ENCODE measurements at regions not wholly inside any gene's neighbourhood (a gene's known extent, or its start where the extent isn't known, plus 50 kb on each side); places are given as distances from the start of the nearest gene placed in this dataset.

DNA sequence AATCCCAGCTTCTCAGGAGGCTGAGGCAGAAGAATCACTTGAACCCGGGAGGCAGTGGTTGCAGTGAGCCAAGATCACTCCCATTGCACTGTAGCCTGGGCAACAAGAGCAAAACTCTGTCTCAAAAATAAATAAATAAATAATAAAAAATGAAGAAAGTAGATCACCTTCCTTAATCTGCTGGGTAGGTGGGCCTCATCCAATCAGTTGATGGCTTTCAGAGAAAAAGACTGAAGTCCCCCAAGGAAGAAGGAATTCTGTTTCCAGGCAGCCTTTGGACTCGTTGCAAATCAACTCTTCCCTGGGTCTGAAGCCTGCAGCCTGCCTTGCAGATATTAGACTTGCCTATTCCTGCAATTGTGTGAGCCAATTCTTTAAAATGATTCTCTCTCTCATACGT, 136.5 kb downstream of the TFCP2L1 start:
- TF ChIP-seq SIN3A (IDR thresholded peaks at IDR 0.05; ENCODE audit: borderline replicate concordance, insufficient read depth, low read length) (no peak), TAF1 (IDR thresholded peaks at IDR 0.05; ENCODE audit: borderline replicate concordance, insufficient read depth, low read length) (no peak), FOXP2 (optimal IDR thresholded peaks at IDR 0.05; ENCODE audit: borderline replicate concordance, extremely low read depth, extremely low read length, insufficient read depth) (no peak)

DNA sequence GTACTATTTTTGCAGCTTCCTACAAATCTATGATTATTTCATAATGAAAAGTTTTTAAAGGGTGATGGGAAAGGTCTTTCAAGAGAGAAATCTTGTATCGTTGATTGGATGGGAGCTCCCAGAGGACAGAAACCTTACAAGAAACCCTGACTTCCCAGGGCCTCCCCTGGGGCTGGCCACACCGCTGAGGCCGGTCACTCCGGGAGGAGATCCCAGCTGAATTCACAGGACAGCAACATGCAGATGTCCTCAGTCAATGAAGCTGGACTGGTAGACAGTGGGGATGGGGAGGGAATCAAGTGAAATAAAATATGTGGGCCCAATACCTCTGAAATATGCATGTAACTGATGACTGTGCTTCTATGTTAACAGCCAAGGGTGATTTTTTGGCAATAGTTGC, 135.6 kb downstream of the TFCP2L1 start:
- TF ChIP-seq TAF1 (IDR thresholded peaks at IDR 0.05; ENCODE audit: borderline replicate concordance, insufficient read depth, low read length) (no peak), FOXP2 (optimal IDR thresholded peaks at IDR 0.05; ENCODE audit: borderline replicate concordance, extremely low read depth, extremely low read length, insufficient read depth) (no peak), POLR2AphosphoS5 (IDR thresholded peaks at IDR 0.05; ENCODE audit: low read depth, low read length) (no peak)
- TF ChIP-seq, protein P1, sequence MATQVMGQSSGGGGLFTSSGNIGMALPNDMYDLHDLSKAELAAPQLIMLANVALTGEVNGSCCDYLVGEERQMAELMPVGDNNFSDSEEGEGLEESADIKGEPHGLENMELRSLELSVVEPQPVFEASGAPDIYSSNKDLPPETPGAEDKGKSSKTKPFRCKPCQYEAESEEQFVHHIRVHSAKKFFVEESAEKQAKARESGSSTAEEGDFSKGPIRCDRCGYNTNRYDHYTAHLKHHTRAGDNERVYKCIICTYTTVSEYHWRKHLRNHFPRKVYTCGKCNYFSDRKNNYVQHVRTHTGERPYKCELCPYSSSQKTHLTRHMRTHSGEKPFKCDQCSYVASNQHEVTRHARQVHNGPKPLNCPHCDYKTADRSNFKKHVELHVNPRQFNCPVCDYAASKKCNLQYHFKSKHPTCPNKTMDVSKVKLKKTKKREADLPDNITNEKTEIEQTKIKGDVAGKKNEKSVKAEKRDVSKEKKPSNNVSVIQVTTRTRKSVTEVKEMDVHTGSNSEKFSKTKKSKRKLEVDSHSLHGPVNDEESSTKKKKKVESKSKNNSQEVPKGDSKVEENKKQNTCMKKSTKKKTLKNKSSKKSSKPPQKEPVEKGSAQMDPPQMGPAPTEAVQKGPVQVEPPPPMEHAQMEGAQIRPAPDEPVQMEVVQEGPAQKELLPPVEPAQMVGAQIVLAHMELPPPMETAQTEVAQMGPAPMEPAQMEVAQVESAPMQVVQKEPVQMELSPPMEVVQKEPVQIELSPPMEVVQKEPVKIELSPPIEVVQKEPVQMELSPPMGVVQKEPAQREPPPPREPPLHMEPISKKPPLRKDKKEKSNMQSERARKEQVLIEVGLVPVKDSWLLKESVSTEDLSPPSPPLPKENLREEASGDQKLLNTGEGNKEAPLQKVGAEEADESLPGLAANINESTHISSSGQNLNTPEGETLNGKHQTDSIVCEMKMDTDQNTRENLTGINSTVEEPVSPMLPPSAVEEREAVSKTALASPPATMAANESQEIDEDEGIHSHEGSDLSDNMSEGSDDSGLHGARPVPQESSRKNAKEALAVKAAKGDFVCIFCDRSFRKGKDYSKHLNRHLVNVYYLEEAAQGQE (IDR thresholded peaks at IDR 0.05; ENCODE audit: insufficient read depth in 1 of 2, low read depth in 2 of 2, low read length in 2 of 2), result no peak

DNA sequence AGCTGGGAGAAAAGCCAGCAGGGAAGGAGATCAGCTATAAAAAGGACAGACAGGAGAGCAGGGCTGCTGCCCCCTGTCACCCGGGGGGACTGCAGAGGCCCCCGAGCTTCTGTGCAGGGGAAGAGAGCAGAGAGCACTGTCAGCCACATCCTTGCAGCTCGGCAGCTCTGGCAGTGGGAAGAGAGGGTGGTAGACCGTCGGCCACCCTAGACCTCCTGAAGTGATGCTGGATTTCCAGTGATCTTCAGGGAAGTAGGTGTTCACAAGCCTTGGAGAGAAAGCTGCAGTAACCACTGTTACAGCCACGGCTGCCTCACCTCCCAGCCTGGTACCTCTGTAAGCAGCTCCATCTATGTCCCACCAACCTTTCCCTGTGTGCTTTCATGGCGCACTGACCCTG, 134.9 kb downstream of the TFCP2L1 start:
- TF ChIP-seq POLR2AphosphoS5 (IDR thresholded peaks at IDR 0.05; ENCODE audit: low read depth, low read length) (no peak), FOXP2 (optimal IDR thresholded peaks at IDR 0.05; ENCODE audit: borderline replicate concordance, extremely low read depth, extremely low read length, insufficient read depth) (no peak), SIN3A (IDR thresholded peaks at IDR 0.05; ENCODE audit: borderline replicate concordance, insufficient read depth, low read length) (no peak), TAF1 (IDR thresholded peaks at IDR 0.05; ENCODE audit: borderline replicate concordance, insufficient read depth, low read length) (no peak)
- TF ChIP-seq, protein P1 (IDR thresholded peaks at IDR 0.05; ENCODE audit: insufficient read depth in 1 of 2, low read depth in 2 of 2, low read length in 2 of 2), result no peak

DNA sequence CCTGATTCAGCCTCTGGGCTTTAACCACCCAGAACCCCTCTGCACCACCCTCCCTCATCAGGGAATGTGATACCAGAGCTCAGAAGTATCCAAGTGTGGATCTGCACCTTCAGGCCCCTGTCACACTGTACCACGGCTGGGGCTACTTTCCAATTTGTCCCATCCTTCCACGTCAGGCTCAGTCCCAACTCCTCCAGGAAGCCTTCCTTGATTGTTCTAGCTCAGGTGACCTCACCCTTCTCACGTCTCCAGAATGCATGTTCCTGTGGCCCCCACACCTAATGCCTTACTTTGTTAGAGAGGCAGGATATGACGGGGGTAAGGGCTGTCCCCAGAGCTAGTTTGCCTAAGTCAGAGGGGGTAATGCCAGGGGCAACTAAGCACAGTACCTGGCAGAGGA, 134.3 kb downstream of the TFCP2L1 start:
- no peak for TF ChIP-seq FOXP2 (optimal IDR thresholded peaks at IDR 0.05; ENCODE audit: borderline replicate concordance, extremely low read depth, extremely low read length, insufficient read depth)
- no peak for TF ChIP-seq TAF1 (IDR thresholded peaks at IDR 0.05; ENCODE audit: borderline replicate concordance, insufficient read depth, low read length)
- TF ChIP-seq, protein P1 (IDR thresholded peaks at IDR 0.05; ENCODE audit: insufficient read depth in 1 of 2, low read depth in 2 of 2, low read length in 2 of 2), result no peak
- no peak for TF ChIP-seq POLR2AphosphoS5 (IDR thresholded peaks at IDR 0.05; ENCODE audit: low read depth, low read length)

DNA sequence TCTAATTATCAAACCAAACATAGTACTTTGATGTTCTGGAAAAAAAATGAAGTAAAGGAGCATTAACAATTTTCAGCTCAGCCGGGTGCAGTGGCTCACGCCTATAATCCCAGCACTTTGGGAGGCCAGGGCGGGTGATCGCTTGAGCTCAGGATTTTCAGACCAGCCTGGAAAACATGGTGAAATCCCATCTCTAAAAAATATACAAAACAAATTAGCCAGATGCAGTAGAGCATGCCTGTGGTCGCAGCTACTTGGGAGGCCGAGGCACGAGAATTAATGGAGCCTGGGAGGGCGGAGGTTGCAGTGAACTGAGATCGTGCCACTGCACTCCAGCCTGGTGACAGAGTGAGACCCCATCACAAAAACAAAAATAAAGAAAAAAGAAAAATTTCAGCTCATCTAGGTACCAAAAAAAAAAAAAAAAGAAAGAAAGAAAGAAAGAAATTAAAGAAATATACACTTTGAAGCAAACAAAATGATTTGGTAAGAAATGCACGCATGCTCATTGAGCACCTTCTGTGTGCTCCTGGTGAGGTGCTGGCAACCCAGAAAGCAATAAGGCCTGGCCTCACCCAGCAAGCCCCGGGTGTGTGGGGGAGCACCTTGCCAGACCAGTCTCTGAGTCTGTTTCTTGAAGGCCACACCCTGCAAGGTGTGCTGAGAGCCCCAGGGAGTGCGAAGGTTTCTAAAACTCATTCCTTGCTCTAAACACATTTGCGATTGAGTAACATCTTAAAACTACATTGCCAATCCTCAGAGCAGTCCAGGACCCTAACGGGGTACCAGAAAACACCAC, 133.5 kb downstream of the TFCP2L1 start:
- TF ChIP-seq FOXP2 (optimal IDR thresholded peaks at IDR 0.05; ENCODE audit: borderline replicate concordance, extremely low read depth, extremely low read length, insufficient read depth) (no peak), SIN3A (IDR thresholded peaks at IDR 0.05; ENCODE audit: borderline replicate concordance, insufficient read depth, low read length) (no peak), POLR2AphosphoS5 (IDR thresholded peaks at IDR 0.05; ENCODE audit: low read depth, low read length) (no peak), TAF1 (IDR thresholded peaks at IDR 0.05; ENCODE audit: borderline replicate concordance, insufficient read depth, low read length) (no peak)
- TF ChIP-seq, protein P1 (IDR thresholded peaks at IDR 0.05; ENCODE audit: insufficient read depth in 1 of 2, low read depth in 2 of 2, low read length in 2 of 2), result no peak
